EL (cell line): ENCODE measurements at regions not wholly inside any gene's neighbourhood (a gene's known extent, or its start where the extent isn't known, plus 50 kb on each side); places are given as distances from the start of the nearest gene placed in this dataset.
"Not testable (repeated sequence)": the region's sequence is repeated elsewhere in the genome, so short reads cannot be mapped to it uniquely, and the experiment has no call there.

ENCODE experiments used
- DNase-seq: peaks from one replicate; pipeline ENCODE4 v3.0.0-alpha.2; 2016

DNA sequence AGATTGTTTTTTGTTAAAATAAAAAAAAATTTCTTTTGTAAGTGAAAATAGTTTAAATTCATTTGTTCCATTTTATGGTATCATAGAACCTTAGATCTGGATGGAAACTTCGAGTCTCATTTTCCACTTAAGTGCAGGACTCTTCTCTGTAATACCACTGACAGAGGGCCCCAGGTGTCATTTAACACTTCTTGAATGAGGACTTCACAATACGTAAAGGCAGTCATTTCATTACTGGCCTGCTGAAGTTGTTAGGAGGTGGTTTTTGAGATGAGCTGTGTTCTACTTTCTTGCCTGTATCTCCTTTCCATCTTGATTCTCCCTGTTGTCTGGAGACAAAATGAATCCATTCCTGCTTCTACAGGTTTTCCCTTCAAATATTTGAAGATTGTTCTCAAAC, 455.3 kb downstream of the DMRT2 start:
- no peak for DNase-seq

DNA sequence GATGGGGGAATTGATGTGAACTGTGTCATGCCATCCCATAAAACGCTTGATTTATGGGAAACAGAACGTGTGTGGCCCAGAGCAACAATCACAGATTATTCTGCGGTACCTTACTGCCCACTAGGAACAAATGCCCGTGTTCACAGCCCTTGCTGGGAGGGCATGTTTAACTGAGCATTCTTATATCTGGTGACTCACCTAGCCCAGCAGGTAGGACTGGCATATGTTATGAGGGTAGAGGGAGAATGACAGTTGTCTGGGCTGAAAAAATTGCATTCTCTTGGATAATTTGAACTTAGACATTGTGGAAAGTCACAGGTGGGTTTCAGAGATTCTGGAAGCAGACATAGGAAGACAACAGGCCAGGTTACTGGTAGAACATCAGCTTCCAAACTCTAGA, 460.6 kb downstream of the DMRT2 start:
- no peak for DNase-seq

DNA sequence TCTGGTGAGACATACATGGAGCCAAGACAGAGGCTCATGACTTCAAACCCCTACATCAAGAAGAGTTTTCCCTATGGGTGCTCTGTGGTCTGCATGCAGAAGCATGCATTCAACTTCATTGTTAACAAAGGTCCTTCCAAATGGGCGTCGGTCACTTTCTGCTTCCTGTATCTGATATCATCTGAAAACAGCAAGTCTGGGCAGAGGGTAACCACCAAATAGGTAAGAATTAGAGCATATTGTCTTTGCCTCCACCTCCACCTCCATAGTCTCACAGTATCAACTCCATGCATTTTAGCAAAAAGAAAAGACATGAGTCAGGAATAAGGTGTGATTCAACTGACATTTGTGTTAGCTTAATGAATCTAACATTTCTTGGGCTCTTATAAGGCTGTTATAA, 462.9 kb downstream of the DMRT2 start:
- DNase-seq = no peak

DNA sequence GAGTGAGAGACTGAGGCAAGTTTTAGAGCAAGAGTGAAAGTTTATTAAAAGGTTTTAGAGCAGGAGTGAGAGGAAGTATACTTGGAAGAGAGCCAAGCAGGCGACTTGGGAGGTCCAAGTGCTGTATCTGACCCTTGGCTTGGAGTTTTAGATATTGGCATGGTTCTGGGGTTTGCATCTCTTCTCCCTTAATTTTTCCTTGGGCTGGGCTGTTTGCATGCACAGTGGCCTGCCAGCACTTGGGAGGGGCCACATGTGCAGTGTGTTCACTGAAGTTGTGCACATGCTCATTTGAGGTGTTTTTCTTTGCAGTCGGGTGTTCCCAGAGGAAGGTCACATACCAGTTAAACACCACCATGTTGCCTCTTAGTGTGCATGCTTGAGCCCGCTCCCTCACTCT, 464.1 kb downstream of the DMRT2 start:
- DNase-seq = no peak

DNA sequence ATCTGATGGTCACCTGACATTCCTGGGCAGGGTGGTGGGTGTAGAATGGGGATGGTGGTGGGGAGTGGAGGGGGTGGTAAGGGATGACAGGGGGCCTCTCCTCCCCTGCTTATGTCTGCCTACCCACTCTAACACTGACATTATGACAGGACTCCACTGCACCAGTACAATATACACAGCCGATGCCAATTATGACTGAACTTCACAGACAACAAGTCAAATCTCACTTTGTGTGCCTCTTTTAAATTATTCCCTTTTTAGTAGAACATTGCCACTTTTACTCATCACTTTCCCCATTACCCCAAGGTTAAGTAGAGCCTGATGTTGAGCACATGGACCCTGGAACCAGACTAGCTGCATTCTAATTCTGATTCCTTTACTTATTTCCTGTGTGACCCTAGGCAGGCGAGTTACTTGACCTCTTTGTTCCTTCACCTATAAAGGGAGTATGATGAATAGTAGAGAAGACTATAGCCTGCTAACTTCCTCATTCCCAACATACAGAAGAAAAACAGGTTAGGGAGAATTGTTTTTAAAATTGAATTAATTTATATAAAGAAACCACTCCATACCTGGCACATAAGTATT, 464.7 kb downstream of the DMRT2 start:
- DNase-seq = no peak

DNA sequence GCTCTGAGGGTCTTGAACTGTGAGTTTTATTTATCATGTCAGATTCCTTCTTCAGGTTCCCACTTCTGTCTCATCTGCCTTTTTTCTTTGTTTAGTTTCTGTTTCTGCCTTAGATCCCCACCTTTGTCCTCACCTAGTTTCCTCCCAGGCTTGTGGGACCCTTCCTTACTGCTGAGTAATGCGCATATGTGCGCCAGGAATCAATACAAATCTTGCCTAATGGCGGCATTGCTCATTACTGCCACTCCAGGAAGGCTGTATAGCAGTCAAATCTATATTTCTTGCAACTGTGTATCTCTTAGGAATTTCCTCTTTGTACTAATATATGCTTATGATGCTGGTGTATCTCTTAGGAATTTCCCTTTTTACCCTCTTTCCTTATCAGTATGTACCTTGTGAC, 465.4 kb downstream of the DMRT2 start:
- no peak for DNase-seq

DNA sequence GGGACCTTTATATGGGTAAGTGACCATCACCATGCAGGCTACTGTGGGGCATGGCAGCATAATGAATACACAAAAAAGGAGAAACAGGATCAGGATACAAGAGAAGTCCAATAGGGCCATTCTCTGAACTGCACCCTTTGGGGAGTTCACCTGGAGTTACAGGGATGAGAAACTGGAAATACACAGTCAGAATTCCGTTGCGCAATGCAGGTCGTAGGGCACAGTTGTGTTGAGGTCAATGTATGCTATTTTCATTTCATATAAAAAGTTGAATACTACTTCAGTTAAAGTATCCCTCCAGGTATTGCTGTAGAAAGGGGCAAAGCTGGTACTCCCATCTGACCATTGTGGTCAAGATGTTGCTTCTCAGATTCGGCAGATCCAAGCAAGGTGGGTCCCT, 471.4 kb downstream of the DMRT2 start:
- no peak for DNase-seq

DNA sequence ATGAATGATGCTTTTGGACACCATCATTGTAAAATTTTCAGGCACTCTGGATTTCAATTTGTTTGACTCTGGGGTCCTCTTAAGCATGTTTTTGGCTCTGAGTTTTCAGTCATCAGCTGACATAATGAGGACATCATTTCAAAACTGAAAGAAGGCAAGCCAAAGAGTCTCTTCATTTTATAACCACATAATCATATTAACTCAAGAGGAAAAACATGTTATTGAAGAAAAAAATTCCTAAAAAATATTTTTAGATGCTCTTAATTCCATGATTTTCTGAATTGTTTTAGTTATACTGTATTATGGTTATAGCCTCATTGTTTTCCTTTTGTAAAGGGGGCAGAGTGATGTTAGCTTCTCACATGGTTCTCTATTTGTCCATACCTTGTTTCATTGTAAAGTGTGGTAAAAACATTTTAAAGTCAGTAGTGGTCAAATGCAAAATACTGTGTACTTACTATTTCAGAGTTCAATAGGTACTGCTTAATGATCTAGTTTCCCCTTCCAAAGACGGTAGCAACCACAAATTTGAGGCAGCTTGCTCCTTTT, 472.1 kb downstream of the DMRT2 start:
- no peak for DNase-seq

DNA sequence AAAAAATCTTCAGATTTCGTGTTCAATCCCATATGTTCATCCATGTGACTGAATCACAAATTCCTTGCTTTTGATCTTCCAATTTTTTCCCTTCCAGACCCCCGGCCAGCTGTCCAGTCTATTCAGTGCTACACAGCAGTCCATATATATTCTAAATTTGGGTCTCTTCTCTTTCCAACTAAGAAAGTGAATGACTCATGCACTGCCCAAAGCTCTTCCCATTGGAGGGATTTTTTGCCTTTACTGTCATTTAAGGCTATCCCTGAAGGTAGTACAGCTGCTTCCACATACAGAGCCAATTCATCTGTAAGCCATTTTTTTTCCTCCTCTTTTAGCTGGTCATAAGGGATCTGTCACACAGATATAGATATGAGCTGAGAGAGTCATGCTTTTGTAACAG, 478.3 kb downstream of the DMRT2 start:
- DNase-seq = no peak

DNA sequence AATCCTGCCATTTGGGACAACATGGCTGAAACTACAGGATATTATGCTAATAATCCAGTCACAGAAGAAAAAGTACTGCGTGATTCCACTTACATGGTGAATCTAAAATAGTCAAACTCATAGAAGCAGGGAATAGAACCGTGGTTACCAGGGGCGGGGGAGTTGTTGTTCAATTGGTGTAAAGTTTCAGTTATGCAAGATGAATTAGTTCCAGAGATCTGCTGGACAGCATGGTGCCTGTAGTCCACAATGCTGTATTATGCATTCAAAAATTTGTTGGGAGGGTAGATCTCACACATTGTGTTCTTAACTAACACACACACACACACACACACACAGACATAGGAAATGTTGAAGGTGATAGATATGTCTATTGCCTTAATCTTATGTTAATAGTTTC, 480.5 kb downstream of the DMRT2 start:
- DNase-seq = no peak

DNA sequence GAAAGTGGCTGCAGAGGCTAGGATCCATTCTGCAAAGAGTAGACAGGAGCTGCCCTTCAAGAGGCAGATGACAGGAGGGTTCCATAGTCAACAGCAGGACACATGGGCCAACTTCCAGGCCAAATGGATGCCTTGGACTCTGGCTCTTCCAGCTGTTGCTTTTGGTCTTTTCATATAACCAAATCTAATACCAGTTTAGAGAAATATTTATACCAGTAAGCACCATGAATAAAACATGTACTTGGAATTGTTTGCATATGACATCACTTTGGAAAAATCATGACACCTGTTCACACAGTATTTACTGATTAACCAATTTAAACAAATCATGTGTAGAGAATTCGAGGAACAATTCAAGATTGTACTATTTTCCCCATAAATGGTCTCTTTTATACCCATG, 481.3 kb downstream of the DMRT2 start:
- DNase-seq = no peak

DNA sequence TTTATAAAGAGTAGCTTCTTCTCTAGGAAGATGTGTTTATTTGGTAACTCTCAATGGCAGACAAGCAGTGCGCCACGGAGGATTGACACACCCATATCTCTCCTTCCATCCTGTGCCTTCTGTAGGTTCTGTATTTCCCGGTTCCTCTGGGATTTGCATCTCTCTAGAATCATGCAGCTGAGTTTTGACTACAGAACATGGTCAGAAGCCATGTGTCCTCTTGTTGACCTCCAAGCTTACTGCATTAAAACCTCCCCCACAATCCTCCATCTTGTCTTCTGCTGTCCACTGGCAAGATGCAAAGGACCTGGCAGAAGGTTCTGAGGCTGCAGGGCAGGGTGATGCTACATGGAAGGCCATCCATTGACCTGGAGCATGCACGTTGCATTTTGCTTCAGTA, 482.0 kb downstream of the DMRT2 start:
- DNase-seq = no peak

DNA sequence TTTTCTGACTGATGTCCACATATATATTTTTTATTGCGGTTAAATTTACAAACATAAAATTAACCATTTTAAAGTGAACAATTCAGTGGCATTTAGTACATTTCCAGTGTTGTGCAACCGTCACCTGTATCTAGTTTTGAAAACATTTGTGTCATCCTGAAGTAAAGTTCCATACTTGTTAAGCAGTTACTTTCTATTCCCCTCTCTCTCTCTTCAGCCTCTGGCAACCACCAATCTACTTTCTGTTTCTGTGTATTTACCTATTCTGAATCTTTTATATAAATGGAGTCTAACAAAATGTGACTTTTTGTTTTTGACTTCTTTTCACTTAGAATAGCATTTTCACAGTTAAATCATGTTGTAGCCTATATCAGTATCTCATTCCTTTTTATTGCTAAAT, 480.1 kb upstream of the SMARCA2 start:
- DNase-seq = no peak

DNA sequence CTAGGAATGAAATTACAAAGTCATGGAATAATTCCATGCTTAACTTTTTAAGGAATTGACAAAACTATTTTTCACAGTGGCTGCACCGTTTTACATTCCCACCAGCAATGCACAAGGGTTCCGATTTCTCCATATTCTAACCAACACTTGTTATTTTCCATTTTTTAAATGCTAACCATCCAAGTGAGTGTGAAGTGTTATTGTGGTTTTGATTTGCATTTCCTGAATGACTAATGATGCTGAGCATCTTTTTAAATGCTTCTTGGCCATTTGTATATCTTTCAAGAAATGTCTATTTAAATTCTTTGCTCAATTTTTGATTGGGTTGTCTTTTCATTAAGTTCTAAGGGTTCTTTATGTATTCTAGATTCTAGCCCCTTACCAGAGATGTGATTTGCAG, 479.5 kb upstream of the SMARCA2 start:
- DNase-seq = no peak

DNA sequence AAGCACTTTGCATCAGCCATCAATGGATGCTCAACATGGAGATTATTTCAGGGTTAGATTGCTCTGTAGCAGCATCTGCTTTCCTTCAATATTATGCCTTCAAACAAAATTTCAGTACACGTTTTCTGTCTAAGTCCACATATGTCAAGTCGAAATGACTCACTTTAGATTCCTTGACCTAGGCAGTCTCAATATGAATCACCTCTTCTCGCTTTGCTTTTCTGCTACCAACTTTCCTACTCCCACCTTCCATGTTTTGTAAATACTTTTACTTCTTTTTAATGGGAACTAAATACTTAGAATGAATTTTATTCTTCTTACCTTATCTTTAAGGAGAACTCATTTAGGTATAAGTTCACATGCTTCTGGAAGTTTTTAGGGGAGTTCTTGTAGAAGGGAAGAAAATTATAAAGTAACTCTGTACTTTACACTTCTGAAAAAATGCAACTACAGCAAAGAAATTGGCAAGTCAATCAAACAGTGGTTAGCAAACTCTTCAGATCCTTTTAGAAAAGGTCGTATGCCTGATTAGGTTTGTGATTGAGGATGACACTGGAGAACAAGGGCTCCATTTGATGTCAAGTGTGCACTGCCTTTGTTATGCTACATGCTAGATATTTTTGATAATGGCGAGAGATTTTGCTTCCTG, 478.5 kb upstream of the SMARCA2 start:
- no peak for DNase-seq

DNA sequence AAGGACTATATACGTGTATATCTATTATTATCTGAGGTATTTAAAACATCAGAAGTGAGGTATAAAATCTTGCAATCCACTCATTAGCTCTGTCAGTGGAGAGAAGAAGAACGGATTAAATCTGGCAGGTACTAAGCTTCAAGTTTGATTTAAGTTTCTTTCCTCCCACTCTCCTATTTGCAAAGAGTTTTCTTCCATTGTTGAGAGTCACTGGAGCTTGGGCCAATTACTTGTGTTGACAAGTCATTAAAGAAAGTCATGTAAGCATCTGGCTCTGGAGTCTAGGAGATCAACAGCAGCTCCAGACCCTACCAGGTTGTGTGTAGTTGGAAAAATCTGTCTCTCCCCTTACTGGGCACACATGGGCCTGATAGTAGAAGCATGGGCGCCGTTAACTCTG, 476.8 kb upstream of the SMARCA2 start:
- DNase-seq = no peak

DNA sequence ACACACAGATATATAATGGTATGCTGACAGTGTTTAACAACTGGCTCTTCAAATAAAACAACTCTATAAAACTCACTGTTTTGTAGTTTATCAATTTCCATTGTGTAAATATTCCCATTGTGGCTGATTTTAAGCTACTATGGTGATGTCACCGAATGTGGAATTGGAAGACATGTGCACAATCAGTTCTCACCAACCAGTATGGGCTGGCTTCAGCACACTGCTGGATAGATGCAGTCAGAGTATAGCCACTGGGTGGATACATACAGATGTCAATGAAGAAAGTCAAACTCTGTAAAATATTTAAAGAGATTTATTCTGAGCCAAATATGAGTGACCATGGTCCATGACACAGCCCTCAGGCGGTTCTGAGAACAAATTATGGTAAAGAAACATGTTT, 475.9 kb upstream of the SMARCA2 start:
- DNase-seq = no peak

DNA sequence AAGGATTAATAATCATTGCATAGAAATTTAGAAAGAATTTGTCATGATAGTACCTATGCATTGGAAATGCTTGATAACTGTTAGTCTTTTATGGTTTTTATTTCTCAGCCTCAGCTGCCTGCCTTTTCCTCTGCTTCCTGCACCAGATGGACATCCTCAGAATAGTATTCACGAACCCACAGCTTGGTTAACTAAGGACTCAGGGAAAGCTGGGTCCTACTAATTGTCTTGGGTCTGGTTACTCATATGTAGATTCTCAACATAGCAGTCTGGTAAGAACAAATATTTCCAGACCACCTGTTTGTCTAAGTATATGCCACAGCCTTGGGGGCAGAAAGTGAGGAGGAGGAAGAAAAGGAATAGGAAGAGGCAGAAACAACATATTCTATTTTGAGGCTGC, 464.5 kb upstream of the SMARCA2 start:
- no peak for DNase-seq

DNA sequence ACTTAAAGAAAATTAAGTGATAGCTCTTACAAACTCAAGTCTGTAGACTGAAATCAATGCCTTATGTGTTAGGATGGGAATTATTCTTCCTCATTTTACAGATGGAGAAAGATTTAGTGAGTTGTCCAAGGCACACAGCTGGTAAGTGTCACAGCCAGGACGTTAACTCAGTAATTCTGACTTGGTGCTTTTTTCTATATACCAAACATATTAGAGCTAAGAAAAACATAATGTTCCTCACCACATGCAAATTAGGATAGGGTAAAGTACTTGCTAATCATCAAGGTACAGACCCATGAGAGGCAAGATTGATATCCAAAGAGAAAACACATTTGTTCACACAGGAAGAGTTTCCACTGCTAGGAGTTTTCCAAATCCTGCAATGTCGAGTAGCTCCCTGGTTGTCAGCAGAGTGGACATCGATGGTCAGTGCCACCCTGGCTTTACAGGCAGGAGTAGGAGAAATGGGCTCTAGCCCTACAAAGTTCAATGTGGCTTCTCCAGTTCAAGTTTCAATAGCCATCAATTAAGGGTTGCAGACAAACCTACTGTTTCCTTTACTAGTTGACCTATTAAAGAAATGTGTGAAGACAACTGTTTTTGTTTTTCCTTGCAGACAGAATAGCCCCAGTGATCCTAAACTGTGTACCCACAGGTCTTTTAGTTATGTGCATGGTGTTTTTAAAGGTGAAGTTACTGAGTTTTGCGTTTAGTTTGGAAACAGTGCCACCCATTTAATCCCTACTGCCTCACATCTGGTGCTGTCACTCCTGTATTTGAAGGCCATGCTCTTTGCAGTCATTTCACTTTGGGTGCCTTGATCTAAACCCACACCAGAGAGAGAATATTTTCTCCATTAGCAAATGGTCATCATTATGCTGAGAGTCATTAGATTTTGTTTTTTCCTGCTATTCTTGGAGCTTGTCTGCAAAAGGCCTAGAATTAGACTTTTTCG, 460.8 kb upstream of the SMARCA2 start:
- DNase-seq = no peak

DNA sequence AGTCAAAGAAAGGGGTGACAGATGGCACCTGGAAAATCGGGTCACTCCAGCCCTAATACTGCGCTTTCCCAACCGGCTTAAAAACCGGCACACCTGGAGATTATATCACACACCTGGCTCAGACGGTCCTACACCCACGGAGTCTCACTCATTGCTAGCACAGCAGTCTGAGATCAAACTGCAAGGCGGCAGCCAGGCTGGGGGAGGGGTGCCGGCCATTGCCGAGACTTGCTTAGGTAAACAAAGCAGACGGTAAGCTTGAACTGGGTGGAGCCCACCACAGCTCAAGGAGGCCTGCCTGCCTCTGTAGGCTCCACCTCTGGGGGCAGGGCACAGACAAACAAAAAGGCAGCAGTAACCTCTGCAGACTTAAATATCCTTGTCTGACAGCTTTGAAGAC, 456.5 kb upstream of the SMARCA2 start:
- not testable (repeated sequence) for DNase-seq

DNA sequence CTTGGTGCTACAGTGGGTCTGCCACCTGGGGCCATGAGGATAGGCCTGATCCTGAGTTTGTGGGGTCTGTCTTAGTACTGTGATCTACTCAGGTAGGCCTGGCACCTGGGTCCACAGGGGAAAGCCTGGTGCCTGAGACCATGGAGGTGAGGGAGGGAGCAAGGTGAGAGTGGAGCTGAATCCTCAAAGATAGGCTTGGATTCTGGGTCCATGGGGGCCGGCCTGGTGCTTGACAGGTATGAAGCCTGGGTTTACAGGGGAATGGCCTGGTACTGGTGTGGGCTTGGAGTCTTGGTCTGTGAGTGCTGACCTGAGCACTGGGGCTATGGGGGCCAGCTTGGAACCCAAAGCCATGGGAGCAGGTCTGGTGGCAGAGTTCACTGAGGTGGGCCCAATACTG, 439.2 kb upstream of the SMARCA2 start:
- no peak for DNase-seq

DNA sequence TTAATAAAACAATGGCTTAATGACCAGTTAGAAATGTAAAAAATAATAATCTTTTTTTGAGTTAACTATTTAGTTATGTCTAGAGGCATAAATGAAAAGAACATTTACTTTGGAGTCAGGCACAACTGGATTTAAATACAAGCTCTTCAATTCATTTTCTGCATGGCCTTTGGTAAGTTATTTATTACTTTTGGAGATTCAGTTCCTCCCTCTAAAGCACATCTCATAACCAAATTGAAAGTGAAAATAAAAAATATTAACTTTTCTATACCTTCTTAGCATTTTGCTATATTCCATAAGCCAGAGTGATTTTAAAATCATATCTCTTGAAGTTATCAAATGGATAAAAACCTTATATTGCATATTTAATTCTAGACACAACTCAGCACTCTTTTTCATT, 434.9 kb upstream of the SMARCA2 start:
- no peak for DNase-seq

DNA sequence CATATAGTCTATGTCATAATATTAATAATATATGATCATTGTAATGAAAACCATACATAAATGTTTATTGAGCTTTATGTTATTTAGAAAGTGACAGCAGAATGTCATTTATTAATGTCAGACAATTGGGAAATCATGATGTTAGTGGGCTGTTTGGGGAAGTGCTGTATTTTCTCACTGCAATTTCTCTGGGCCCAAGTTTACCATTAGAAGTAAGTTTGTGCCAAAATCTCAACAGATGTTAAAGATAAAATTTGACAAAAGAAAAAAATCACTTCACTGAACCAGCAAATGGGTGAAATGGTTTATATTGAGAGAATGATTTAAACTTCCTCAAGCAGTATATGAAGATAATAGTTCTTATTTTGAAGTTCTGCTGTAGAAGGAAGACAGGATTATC, 433.2 kb upstream of the SMARCA2 start:
- DNase-seq = no peak

DNA sequence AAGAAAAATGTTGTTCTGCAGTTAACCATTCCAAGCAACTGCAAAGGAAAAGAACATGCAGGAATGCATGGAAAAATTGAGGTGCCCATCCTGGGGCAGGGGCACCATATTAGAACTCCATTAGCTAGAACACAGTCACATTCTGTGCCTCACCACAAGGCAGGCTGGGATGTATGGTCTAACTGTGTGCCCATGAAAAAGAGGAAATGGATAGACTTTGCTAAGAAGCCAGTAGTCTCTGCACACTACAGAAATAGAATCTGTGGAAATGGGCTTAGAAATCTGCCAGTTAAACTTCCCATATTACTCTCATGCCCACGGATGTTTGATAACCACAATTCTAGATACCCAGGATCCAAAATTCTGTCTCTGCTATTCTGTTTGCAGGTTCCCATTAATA, 423.8 kb upstream of the SMARCA2 start:
- no peak for DNase-seq
